ENCODE measurements at regions not wholly inside any gene's neighbourhood (a gene's known extent, or its start where the extent isn't known, plus 50 kb on each side); places are given as distances from the start of the nearest gene placed in this dataset.

- TF ChIP-seq CTCF (IDR thresholded peaks at IDR 0.05 in 4 of 5, conservative IDR thresholded peaks at IDR 0.05 in 1 of 5) (no peak), POLR2A (IDR thresholded peaks at IDR 0.05) (no peak)
Observed at GRCh38 chr2:198774576-198774975, 683.2 kb downstream of the SATB2 start.

All from gastrocnemius medialis (tissue), 4 donors.